MM.1S (cell line): ENCODE measurements at regions not wholly inside any gene's neighbourhood (a gene's known extent, or its start where the extent isn't known, plus 50 kb on each side); places are given as distances from the start of the nearest gene placed in this dataset.

Experiments used
- CTCF ChIP-seq: fragments of 300-600 bp; sonication (generic); IDR thresholded peaks from 2 replicates; pipeline ENCODE4 v1.5.1; 2016; ENCODE audit warnings: antibody characterized with exemption, low read length, mixed read lengths
- EZH2 ChIP-seq: fragments of 300-600 bp; sonication (generic); optimal IDR thresholded peaks from 2 replicates; pipeline ENCODE3; 2017; ENCODE audit warnings: low read depth, mild to moderate bottlenecking, antibody characterized with exemption, low read length, mixed read lengths

GRCh38 chr14:53742233-53742620, 214.4 kb downstream of the BMP4 start:
- TF ChIP-seq EZH2, result no peak
- no peak for TF ChIP-seq CTCF
